ENCODE measurements at regions not wholly inside any gene's neighbourhood (a gene's known extent, or its start where the extent isn't known, plus 50 kb on each side); places are given as distances from the start of the nearest gene placed in this dataset.

DNA sequence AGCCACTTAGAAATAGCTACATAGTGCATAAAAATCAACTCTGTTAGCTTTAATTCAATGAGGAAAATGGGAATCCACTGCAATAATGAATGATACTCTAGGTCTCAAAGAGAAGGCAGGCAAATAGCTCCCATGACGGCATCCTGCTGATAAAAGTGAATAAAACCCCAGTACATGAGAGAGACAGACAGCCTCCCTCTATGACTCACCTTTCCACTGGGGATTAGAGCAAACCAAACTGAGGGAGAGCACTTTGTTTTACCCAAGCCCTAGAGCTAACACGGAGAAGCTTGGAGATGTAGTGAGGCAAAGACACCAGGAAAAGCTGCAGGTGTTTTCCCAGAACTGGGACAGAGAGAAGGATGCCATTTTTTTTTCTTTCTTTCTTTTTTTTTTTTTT, 621.9 kb downstream of the LRRIQ3 start:
- H3K4me1 ChIP-seq (ENCODE audit: control insufficient read depth in 2 of 2, insufficient read depth in 2 of 2, low read length in 2 of 2), result no peaks in the 10 kb centered on the region
- H3K9ac ChIP-seq (ENCODE audit: low read length), result no peak overlapping the region
- DNase-seq, result no peak
- Mint-ChIP-seq H3K27ac (no peak overlapping the region), H3K4me3 (no peak overlapping the region), H3K4me1 (no peaks in the 10 kb centered on the region), H3K27me3 (no peaks in the 10 kb centered on the region), H3K9me3 (ENCODE audit: insufficient read depth) (no peaks in the 10 kb centered on the region)
- H3K36me3 ChIP-seq (replicated peaks in 1 of 2; ENCODE audit: control extremely low read depth in 1 of 2, control insufficient read depth in 1 of 2, extremely low read depth in 1 of 2, insufficient read depth in 2 of 2, low read length in 1 of 2), result no peaks in the 10 kb centered on the region
- no peak overlapping the region for H3K27ac ChIP-seq (ENCODE audit: low read length in 2 of 2)
- TF ChIP-seq, protein P1, sequence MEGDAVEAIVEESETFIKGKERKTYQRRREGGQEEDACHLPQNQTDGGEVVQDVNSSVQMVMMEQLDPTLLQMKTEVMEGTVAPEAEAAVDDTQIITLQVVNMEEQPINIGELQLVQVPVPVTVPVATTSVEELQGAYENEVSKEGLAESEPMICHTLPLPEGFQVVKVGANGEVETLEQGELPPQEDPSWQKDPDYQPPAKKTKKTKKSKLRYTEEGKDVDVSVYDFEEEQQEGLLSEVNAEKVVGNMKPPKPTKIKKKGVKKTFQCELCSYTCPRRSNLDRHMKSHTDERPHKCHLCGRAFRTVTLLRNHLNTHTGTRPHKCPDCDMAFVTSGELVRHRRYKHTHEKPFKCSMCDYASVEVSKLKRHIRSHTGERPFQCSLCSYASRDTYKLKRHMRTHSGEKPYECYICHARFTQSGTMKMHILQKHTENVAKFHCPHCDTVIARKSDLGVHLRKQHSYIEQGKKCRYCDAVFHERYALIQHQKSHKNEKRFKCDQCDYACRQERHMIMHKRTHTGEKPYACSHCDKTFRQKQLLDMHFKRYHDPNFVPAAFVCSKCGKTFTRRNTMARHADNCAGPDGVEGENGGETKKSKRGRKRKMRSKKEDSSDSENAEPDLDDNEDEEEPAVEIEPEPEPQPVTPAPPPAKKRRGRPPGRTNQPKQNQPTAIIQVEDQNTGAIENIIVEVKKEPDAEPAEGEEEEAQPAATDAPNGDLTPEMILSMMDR (IDR thresholded peaks at IDR 0.05), result no peak
- TF ChIP-seq EZH2 (IDR thresholded peaks at IDR 0.05; ENCODE audit: borderline replicate concordance, insufficient read depth, low read depth, low read length, poor library complexity, severe bottlenecking), result no peak
- intact Hi-C loops (cut with micrococcal nuclease), result no loop called here
- WGBS (ENCODE audit: insufficient coverage), result no CpG with 5 or more reads among the region's 2 CpGs
- no peaks in the 10 kb centered on the region for H3K27me3 ChIP-seq (replicated peaks in 1 of 4; ENCODE audit: control extremely low read depth in 1 of 4, control insufficient read depth in 3 of 4, insufficient read depth in 4 of 4, low read length in 3 of 4)
- H3K9me3 ChIP-seq (ENCODE audit: control extremely low read depth in 1 of 3, control insufficient read depth in 2 of 3, insufficient read depth in 1 of 3, low read length in 2 of 3), result peaks cover 0 to 7% (median 1%) of the 10 kb centered on the region in 3 donors
- no peak overlapping the region for H3K4me2 ChIP-seq (replicated peaks; ENCODE audit: low read depth, low read length, poor library complexity, severe bottlenecking)
- ATAC-seq (ENCODE audit: low read depth), result no peak
- H3K79me2 ChIP-seq (ENCODE audit: control insufficient read depth, insufficient read depth, low read length), result no peaks in the 10 kb centered on the region
- no peaks in the 10 kb centered on the region for H4K20me1 ChIP-seq (ENCODE audit: control insufficient read depth, insufficient read depth, low read length, poor library complexity, severe bottlenecking)
- H2AFZ ChIP-seq (ENCODE audit: insufficient read depth, low read depth, low read length, poor library complexity, severe bottlenecking), result no peak overlapping the region
- ChIA-PET POLR2A (no interaction called here), CTCF (no interaction called here)
- no peak overlapping the region for H3K4me3 ChIP-seq (ENCODE audit: control extremely low read depth in 1 of 5, extremely low read depth in 1 of 5, insufficient read depth in 1 of 5, low read depth in 2 of 5, low read length in 4 of 5)

DNA sequence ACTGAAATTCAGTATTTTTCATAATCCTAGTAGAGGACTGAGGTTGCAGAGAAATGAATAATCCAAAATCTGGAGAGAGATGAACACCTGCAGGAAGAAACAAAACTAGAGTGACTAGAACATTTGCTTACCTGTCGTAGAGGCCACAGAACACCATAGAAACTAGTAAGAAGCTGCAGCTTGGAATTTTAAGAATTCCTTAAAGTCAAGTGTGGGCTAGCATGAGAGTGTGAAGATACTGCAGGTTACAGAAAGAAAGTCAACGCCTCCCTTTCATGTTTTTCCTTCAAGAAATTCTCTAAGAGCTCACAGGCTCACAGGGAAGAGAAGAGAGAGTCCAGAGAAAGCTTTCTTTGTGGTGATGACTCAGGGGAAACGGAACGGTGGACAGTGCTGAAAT, 633.7 kb downstream of the LRRIQ3 start:
- Histone ChIP-seq H2AFZ (ENCODE audit: insufficient read depth, low read depth, low read length, poor library complexity, severe bottlenecking) (no peak overlapping the region), H3K9me3 (ENCODE audit: control extremely low read depth in 1 of 3, control insufficient read depth in 2 of 3, insufficient read depth in 1 of 3, low read length in 2 of 3) (peaks cover 0 to 2% (median 1%) of the 10 kb centered on the region in 3 donors), H3K27me3 (replicated peaks in 1 of 4; ENCODE audit: control extremely low read depth in 1 of 4, control insufficient read depth in 3 of 4, insufficient read depth in 4 of 4, low read length in 3 of 4) (no peaks in the 10 kb centered on the region), H3K27ac (ENCODE audit: low read length in 2 of 2) (no peak overlapping the region), H3K4me1 (ENCODE audit: control insufficient read depth in 2 of 2, insufficient read depth in 2 of 2, low read length in 2 of 2) (no peaks in the 10 kb centered on the region), H4K20me1 (ENCODE audit: control insufficient read depth, insufficient read depth, low read length, poor library complexity, severe bottlenecking) (no peaks in the 10 kb centered on the region), H3K36me3 (replicated peaks in 1 of 2; ENCODE audit: control extremely low read depth in 1 of 2, control insufficient read depth in 1 of 2, extremely low read depth in 1 of 2, insufficient read depth in 2 of 2, low read length in 1 of 2) (no peaks in the 10 kb centered on the region), H3K4me2 (replicated peaks; ENCODE audit: low read depth, low read length, poor library complexity, severe bottlenecking) (no peak overlapping the region), H3K79me2 (ENCODE audit: control insufficient read depth, insufficient read depth, low read length) (no peaks in the 10 kb centered on the region), H3K9ac (ENCODE audit: low read length) (no peak overlapping the region), H3K4me3 (ENCODE audit: control extremely low read depth in 1 of 5, extremely low read depth in 1 of 5, insufficient read depth in 1 of 5, low read depth in 2 of 5, low read length in 4 of 5) (no peak overlapping the region)
- peaks cover 8% of the 10 kb centered on the region for H3K9me3 Mint-ChIP-seq (ENCODE audit: insufficient read depth)
- H3K4me1 Mint-ChIP-seq, result no peaks in the 10 kb centered on the region
- TF ChIP-seq, protein P1 (IDR thresholded peaks at IDR 0.05), result no peak
- no peak for TF ChIP-seq EZH2 (IDR thresholded peaks at IDR 0.05; ENCODE audit: borderline replicate concordance, insufficient read depth, low read depth, low read length, poor library complexity, severe bottlenecking)
- no peak for ATAC-seq (ENCODE audit: low read depth)
- no peaks in the 10 kb centered on the region for H3K27me3 Mint-ChIP-seq
- H3K4me3 Mint-ChIP-seq, result no peak overlapping the region
- ChIA-PET CTCF (no interaction called here), POLR2A (no interaction called here)
- no CpG with 5 or more reads among the region's 4 CpGs for WGBS (ENCODE audit: insufficient coverage)
- intact Hi-C loops (cut with micrococcal nuclease), result no loop called here
- no peak for DNase-seq
- no peak overlapping the region for H3K27ac Mint-ChIP-seq

Measured in B cell (primary cell).